Hindlimb muscle (tissue), 1 donor: ENCODE measurements at regions not wholly inside any gene's neighbourhood (a gene's known extent, or its start where the extent isn't known, plus 50 kb on each side); places are given as distances from the start of the nearest gene placed in this dataset.
"Not testable (repeated sequence)": the region's sequence is repeated elsewhere in the genome, so short reads cannot be mapped to it uniquely, and the experiment has no call there.

Experiments used
- DNase-seq: peaks from one replicate; pipeline ENCODE4 v3.0.0-alpha.2; 2013

GRCh38 chr10:118873091-118873737 lies 118.4 kb upstream of the CACUL1 start:
- no peak for DNase-seq

GRCh38 chr10:118873738-118874105 lies 119.0 kb upstream of the CACUL1 start:
- no peak for DNase-seq

GRCh38 chr10:118874171-118874570 lies 119.4 kb upstream of the CACUL1 start:
- no peak for DNase-seq

GRCh38 chr10:118875087-118875486 lies 120.3 kb upstream of the CACUL1 start:
- no peak for DNase-seq

- DNase-seq = no peak
Measured at GRCh38 chr10:118882741-118883140, 128.0 kb upstream of the CACUL1 start.

- DNase-seq = no peak
Measured at GRCh38 chr10:118892255-118892654, 137.3 kb upstream of the NANOS1 start.

GRCh38 chr10:118894891-118895290 lies 134.6 kb upstream of the NANOS1 start:
- DNase-seq = not testable (repeated sequence)

- DNase-seq = no peak
Measured at GRCh38 chr10:118900617-118901016, 128.9 kb upstream of the NANOS1 start.

- DNase-seq = no peak
Measured at GRCh38 chr10:118901380-118901779, 128.1 kb upstream of the NANOS1 start.

- no peak for DNase-seq
Measured at GRCh38 chr10:118901906-118902305, 127.6 kb upstream of the NANOS1 start.

GRCh38 chr10:118902656-118903055 lies 126.9 kb upstream of the NANOS1 start:
- not testable (repeated sequence) for DNase-seq

GRCh38 chr10:118903251-118903650 lies 126.3 kb upstream of the NANOS1 start:
- no peak for DNase-seq

GRCh38 chr10:118903691-118904090 lies 125.8 kb upstream of the NANOS1 start:
- no peak for DNase-seq

GRCh38 chr10:118904286-118904685 lies 125.2 kb upstream of the NANOS1 start:
- DNase-seq = no peak

- no peak for DNase-seq
Measured at GRCh38 chr10:118907051-118907450, 122.5 kb upstream of the NANOS1 start.

- peak; percentile 14 for DNase-seq
Measured at GRCh38 chr10:118908557-118909256, 120.8 kb upstream of the NANOS1 start.

- no peak for DNase-seq
Measured at GRCh38 chr10:118910702-118911101, 118.8 kb upstream of the NANOS1 start.

GRCh38 chr10:118911363-118911762 lies 118.2 kb upstream of the NANOS1 start:
- DNase-seq = no peak

GRCh38 chr10:118912961-118913600 lies 116.4 kb upstream of the NANOS1 start:
- DNase-seq = no peak

- no peak for DNase-seq
Measured at GRCh38 chr10:118913825-118914224, 115.7 kb upstream of the NANOS1 start.

- DNase-seq = no peak
Measured at GRCh38 chr10:118914629-118915028, 114.9 kb upstream of the NANOS1 start.

- DNase-seq = no peak
Measured at GRCh38 chr10:118915161-118915560, 114.4 kb upstream of the NANOS1 start.

GRCh38 chr10:118916777-118917176 lies 112.7 kb upstream of the NANOS1 start:
- DNase-seq = no peak

- DNase-seq = no peak
Measured at GRCh38 chr10:118917701-118918100, 111.8 kb upstream of the NANOS1 start.
